ENCODE measurements at regions not wholly inside any gene's neighbourhood (a gene's known extent, or its start where the extent isn't known, plus 50 kb on each side); places are given as distances from the start of the nearest gene placed in this dataset.

DNA sequence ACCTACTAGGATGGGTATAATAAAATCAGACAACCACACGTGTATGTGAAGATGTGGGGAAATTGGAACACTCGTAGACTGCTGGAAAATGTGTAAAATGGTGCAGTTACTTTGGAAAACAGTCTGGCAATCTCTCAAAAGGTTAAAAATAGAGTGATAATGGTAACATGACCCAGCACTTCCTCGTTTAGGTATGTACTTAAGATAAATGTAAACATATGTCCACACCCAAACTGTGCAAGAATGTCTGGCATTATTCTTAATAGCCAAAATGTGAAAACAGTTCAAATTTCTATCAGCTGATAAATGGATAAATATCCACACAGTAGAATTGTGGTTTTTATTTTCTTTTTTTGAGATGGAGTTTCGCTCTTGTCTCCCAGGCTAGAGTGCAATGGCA, 272.8 kb downstream of the ZNF248 start:
- WGBS, 2 donors = 28% methylated on average over 4 of the region's 4 CpGs
- no peak overlapping the region for H3K4me3 ChIP-seq (ENCODE audit: low read depth, poor library complexity, severe bottlenecking)
- no peak for DNase-seq (ENCODE audit: low spot score in 2 of 2)
- TF ChIP-seq POLR2A (IDR thresholded peaks at IDR 0.05) = no peak
- TF ChIP-seq, protein P1, sequence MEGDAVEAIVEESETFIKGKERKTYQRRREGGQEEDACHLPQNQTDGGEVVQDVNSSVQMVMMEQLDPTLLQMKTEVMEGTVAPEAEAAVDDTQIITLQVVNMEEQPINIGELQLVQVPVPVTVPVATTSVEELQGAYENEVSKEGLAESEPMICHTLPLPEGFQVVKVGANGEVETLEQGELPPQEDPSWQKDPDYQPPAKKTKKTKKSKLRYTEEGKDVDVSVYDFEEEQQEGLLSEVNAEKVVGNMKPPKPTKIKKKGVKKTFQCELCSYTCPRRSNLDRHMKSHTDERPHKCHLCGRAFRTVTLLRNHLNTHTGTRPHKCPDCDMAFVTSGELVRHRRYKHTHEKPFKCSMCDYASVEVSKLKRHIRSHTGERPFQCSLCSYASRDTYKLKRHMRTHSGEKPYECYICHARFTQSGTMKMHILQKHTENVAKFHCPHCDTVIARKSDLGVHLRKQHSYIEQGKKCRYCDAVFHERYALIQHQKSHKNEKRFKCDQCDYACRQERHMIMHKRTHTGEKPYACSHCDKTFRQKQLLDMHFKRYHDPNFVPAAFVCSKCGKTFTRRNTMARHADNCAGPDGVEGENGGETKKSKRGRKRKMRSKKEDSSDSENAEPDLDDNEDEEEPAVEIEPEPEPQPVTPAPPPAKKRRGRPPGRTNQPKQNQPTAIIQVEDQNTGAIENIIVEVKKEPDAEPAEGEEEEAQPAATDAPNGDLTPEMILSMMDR (IDR thresholded peaks at IDR 0.05) = no peak
- intact Hi-C loops (cut with DNase I; ENCODE audit: low total_unique reads) = no loop called here

DNA sequence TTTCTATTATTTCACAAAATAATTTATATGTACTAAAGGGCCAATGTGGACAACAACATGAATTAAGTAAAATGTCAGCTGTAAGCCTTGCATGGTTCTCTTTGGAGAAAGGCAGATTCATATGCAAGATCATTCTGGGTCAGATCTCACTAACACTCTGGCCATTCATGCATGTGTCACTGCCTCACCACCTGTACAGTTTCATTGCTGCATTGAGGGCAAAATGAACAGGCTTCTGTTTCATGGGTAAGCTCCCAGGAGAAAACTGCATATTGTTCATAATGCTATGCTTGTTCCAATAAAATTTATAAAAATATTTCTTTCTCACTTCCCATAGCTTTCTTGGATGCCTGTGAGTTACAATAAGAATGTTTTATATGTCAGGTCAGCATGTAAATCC, 275.2 kb downstream of the ZNF248 start:
- intact Hi-C loops (cut with DNase I; ENCODE audit: low total_unique reads) = no loop called here
- DNase-seq (ENCODE audit: low spot score in 2 of 2) = no peak
- TF ChIP-seq, protein P1 (IDR thresholded peaks at IDR 0.05) = no peak
- no peak overlapping the region for H3K4me3 ChIP-seq (ENCODE audit: low read depth, poor library complexity, severe bottlenecking)

GRCh38 chr10:37576154-37576553, 281.3 kb downstream of the ZNF248 start:
- intact Hi-C loops (cut with DNase I; ENCODE audit: low total_unique reads) = no loop called here
- no peak for TF ChIP-seq POLR2A (IDR thresholded peaks at IDR 0.05)
- TF ChIP-seq, protein P1 (IDR thresholded peaks at IDR 0.05) = no peak
- no peak overlapping the region for H3K4me3 ChIP-seq (ENCODE audit: low read depth, poor library complexity, severe bottlenecking)
- 87 to 92% methylated on average over 1 of the region's 1 CpG for WGBS, 2 donors
- no peak for DNase-seq (ENCODE audit: low spot score in 2 of 2)

- no peak overlapping the region for H3K4me3 ChIP-seq (ENCODE audit: low read depth, poor library complexity, severe bottlenecking)
- 37 to 61% methylated on average over 3 of the region's 3 CpGs for WGBS, 2 donors
- TF ChIP-seq, protein P1 (IDR thresholded peaks at IDR 0.05) = no peak
- TF ChIP-seq POLR2A (IDR thresholded peaks at IDR 0.05) = no peak
- intact Hi-C loops (cut with DNase I; ENCODE audit: low total_unique reads) = no loop called here
- DNase-seq (ENCODE audit: low spot score in 2 of 2) = no peak
These were observed 285.2 kb downstream of the ZNF248 start for GRCh38 chr10:37572206-37572605.

DNA sequence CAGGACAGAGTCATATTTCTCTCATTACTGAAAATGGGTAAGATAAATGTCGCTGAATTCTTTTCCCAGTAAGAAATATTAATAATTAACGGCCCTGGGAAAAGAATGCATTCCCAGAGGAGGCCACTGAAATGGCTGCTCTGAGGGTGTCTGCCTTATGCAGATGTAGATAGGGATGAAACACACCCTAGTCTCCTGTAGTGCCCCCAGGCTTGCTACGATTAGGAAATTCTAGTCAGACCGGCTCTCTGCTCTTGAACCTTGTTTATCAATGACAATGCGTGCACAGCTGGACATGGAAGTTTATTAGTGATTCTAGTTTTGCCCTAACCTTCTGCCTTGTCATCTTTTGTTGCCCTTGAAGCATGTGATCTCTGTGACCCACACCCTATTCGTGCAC, 291.1 kb downstream of the ZNF248 start:
- 73 to 74% methylated on average over 6 of the region's 6 CpGs for WGBS, 2 donors
- intact Hi-C loops (cut with DNase I; ENCODE audit: low total_unique reads) = no loop called here
- TF ChIP-seq, protein P1 (IDR thresholded peaks at IDR 0.05) = no peak
- TF ChIP-seq POLR2A (IDR thresholded peaks at IDR 0.05) = no peak

GRCh38 chr10:37563715-37564108, 293.7 kb downstream of the ZNF248 start:
- no peak overlapping the region for H3K4me3 ChIP-seq (ENCODE audit: low read depth, poor library complexity, severe bottlenecking)
- no peak for DNase-seq (ENCODE audit: low spot score in 2 of 2)
- no peak for TF ChIP-seq POLR2A (IDR thresholded peaks at IDR 0.05)
- TF ChIP-seq, protein P1 (IDR thresholded peaks at IDR 0.05) = no peak
- WGBS, 2 donors = 76 to 78% methylated on average over 3 of the region's 3 CpGs
- intact Hi-C loops (cut with DNase I; ENCODE audit: low total_unique reads) = no loop called here

More for the DNA sequence above, 291.1 kb downstream of the ZNF248 start:
- no peak overlapping the region for H3K4me3 ChIP-seq (ENCODE audit: low read depth, poor library complexity, severe bottlenecking)
- no peak for DNase-seq (ENCODE audit: low spot score in 2 of 2)
